ENCODE measurements at regions not wholly inside any gene's neighbourhood (a gene's known extent, or its start where the extent isn't known, plus 50 kb on each side); places are given as distances from the start of the nearest gene placed in this dataset.

GRCh38 chr5:136769093-136769492 is 403.7 kb upstream of the TRPC7 start:
- 66 to 79% (median 70%) methylated on average over 3 to 4 of the region's 4 CpGs for WGBS, 5 donors

GRCh38 chr5:136768457-136768856 is 403.1 kb upstream of the TRPC7 start:
- TF ChIP-seq POLR2A (IDR thresholded peaks at IDR 0.05) (no peak), CTCF (IDR thresholded peaks at IDR 0.05) (no peak)
- Histone ChIP-seq H3K4me1 (no peaks in the 10 kb centered on the region), H3K9me3 (no peaks in the 10 kb centered on the region), H3K4me3 (no peak overlapping the region), H3K27ac (no peak overlapping the region), H3K27me3 (peaks cover 0 to 22% (median 0%) of the 10 kb centered on the region in 3 donors), H3K36me3 (no peaks in the 10 kb centered on the region)
- WGBS, 5 donors: 40 to 58% (median 56%) methylated on average over 4 of the region's 4 CpGs
- DNase-seq: no peak
- intact Hi-C loops (cut with DNase I; ENCODE audit: low total_unique reads): no loop called here

More at GRCh38 chr5:136769093-136769492, 403.7 kb upstream of the TRPC7 start:
- intact Hi-C loops (cut with DNase I; ENCODE audit: low total_unique reads): no loop called here
- no peak overlapping the region for H3K4me3 ChIP-seq
- DNase-seq: no peak
- H3K27ac ChIP-seq: no peak overlapping the region
- peaks cover 0 to 22% (median 0%) of the 10 kb centered on the region in 3 donors for H3K27me3 ChIP-seq
- H3K9me3 ChIP-seq: no peaks in the 10 kb centered on the region
- no peak for TF ChIP-seq POLR2A (IDR thresholded peaks at IDR 0.05)
- no peak for TF ChIP-seq EP300 (IDR thresholded peaks at IDR 0.05)
- TF ChIP-seq CTCF (IDR thresholded peaks at IDR 0.05): no peak
- no peak for TF ChIP-seq POLR2AphosphoS5 (IDR thresholded peaks at IDR 0.05)
- no peaks in the 10 kb centered on the region for H3K36me3 ChIP-seq
- H3K4me1 ChIP-seq: no peaks in the 10 kb centered on the region

- intact Hi-C loops (cut with DNase I; ENCODE audit: low total_unique reads): no loop called here
- Histone ChIP-seq H3K4me3 (no peak overlapping the region), H3K9me3 (no peaks in the 10 kb centered on the region), H3K4me1 (no peaks in the 10 kb centered on the region), H3K27ac (no peak overlapping the region), H3K27me3 (peaks cover 0 to 11% (median 0%) of the 10 kb centered on the region in 3 donors), H3K36me3 (no peaks in the 10 kb centered on the region)
- TF ChIP-seq POLR2A (IDR thresholded peaks at IDR 0.05): no peak
- TF ChIP-seq EP300 (IDR thresholded peaks at IDR 0.05): no peak
- TF ChIP-seq POLR2AphosphoS5 (IDR thresholded peaks at IDR 0.05): no peak
- no peak for TF ChIP-seq CTCF (IDR thresholded peaks at IDR 0.05)
- WGBS, 5 donors: 75 to 91% (median 86%) methylated on average over 3 of the region's 3 CpGs
- DNase-seq: no peak
These were observed 401.1 kb upstream of the TRPC7 start for GRCh38 chr5:136766456-136766855.

GRCh38 chr5:136764601-136765000 is 399.3 kb upstream of the TRPC7 start:
- H3K4me1 ChIP-seq: no peaks in the 10 kb centered on the region
- no peaks in the 10 kb centered on the region for H3K27me3 ChIP-seq
- TF ChIP-seq EP300 (IDR thresholded peaks at IDR 0.05) (no peak), POLR2A (IDR thresholded peaks at IDR 0.05) (no peak), CTCF (IDR thresholded peaks at IDR 0.05) (no peak), POLR2AphosphoS5 (IDR thresholded peaks at IDR 0.05) (no peak)
- H3K9me3 ChIP-seq: no peaks in the 10 kb centered on the region
- H3K36me3 ChIP-seq: no peaks in the 10 kb centered on the region
- no peak overlapping the region for H3K27ac ChIP-seq
- no peak for DNase-seq
- intact Hi-C loops (cut with DNase I; ENCODE audit: low total_unique reads): no loop called here
- 67 to 94% (median 86%) methylated on average over 2 of the region's 2 CpGs for WGBS, 5 donors
- no peak overlapping the region for H3K4me3 ChIP-seq
